LNCAP (cell line): ENCODE measurements at regions not wholly inside any gene's neighbourhood (a gene's known extent, or its start where the extent isn't known, plus 50 kb on each side); places are given as distances from the start of the nearest gene placed in this dataset.

Experiments
- TF ChIP-seq, protein P1 (sequence below): fragments of 450-650 bp; IDR thresholded peaks from 2 replicates; pipeline ENCODE4 v1.5.1; 2017; ENCODE audit warnings: mild to moderate bottlenecking

DNA sequence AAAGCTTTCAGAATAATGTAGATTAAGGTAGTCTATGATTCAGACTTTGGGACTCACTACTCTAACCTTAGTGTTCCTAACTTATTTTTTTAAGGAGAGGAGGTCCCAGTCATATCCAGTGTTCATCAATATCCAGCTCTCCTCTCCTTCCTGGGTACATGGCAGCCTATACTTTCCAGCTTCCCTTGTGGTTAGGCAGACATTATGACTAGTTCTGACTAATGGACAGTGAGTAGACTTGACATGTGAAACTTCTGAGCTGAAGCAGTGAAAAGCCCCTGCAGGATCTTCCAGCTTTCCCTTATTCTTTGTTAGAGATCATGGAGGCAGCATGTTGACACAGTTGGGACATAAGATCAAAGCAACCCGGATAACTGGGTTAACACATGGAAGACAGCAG lies 144.2 kb downstream of the PTPRU start:
- TF ChIP-seq, protein P1, sequence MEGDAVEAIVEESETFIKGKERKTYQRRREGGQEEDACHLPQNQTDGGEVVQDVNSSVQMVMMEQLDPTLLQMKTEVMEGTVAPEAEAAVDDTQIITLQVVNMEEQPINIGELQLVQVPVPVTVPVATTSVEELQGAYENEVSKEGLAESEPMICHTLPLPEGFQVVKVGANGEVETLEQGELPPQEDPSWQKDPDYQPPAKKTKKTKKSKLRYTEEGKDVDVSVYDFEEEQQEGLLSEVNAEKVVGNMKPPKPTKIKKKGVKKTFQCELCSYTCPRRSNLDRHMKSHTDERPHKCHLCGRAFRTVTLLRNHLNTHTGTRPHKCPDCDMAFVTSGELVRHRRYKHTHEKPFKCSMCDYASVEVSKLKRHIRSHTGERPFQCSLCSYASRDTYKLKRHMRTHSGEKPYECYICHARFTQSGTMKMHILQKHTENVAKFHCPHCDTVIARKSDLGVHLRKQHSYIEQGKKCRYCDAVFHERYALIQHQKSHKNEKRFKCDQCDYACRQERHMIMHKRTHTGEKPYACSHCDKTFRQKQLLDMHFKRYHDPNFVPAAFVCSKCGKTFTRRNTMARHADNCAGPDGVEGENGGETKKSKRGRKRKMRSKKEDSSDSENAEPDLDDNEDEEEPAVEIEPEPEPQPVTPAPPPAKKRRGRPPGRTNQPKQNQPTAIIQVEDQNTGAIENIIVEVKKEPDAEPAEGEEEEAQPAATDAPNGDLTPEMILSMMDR: no peak

DNA sequence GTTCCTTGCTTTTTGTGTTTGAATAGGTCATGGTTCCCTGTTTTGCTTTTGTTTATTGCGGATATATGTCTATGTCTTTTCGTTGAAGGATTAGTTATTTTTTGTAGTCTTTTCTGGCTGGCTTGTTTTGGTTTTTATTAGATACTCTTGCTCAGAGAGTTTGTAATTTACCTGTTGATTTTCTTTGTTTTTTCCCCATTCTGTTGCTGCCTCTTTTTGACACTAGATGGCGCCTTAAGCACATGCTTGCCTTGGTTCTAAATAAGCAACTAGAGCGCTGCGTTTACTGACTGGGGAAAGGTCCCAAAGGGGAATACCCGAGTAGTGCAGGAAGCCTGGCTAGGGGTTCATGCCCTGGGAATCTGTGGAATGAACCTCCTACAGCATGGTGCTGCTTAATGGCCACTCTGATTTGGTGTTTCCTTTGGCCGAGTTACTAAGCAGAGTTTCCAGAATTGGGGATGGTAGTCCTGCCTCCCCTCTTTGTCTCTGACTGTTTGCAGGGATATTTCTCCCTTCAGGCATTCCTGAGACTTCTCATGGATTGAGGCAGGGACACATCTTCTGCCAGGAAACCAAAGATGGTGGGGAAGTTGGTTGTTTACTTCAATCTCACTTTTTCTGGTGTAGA lies 143.2 kb downstream of the PTPRU start:
- TF ChIP-seq, protein P1: peak; percentile 83
